ENCODE measurements at regions not wholly inside any gene's neighbourhood (a gene's known extent, or its start where the extent isn't known, plus 50 kb on each side); places are given as distances from the start of the nearest gene placed in this dataset.
"Not testable (repeated sequence)": the region's sequence is repeated elsewhere in the genome, so short reads cannot be mapped to it uniquely, and the experiment has no call there.

GRCh38 chr2:156254637-156255067, 77.9 kb downstream of the NR4A2 start:
- peak in 1 of 11 donors; percentile 0 for DNase-seq (ENCODE audit: extremely low read depth in 1 of 11, low read depth in 9 of 11, low spot score in 4 of 11)

DNA sequence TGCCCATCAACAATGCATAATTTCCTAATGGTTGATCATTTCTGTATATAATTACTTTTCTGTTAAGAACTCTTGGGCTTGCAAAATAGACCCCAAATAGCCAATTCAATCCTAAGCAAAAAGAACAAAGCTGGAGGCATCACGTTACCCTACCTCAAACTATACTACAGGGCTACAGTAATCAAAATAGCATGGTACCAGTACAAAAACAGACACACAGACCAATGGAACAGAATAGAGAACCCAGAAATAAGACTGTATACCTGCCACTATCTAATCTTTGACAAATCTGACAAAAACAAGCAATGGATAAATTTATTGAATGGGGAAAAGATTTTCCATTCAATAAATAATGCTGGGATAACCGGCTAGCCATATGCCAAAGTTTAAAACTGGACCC, 78.8 kb downstream of the NR4A2 start:
- DNase-seq (ENCODE audit: extremely low read depth in 1 of 11, low read depth in 9 of 11, low spot score in 4 of 11) = no peak

DNA sequence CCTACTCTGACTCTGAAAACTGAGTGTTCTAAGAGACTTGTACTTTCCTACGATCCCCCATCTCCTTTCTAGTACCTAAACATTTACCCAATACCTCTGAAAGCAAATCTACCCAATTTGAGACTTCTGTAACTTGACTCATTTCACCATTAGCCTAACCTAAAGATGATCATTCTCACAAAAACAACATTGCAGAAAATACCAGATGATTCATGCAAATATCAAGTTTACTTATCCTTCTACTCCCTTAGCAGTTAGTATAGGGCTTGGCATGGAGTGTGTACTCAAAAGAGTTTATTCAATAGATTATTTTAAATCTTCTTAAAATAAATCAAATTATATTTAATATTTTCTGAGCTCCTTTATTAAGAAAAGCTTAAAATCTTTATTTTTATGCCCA, 89.6 kb downstream of the NR4A2 start:
- DNase-seq (ENCODE audit: extremely low read depth in 1 of 11, low read depth in 9 of 11, low spot score in 4 of 11) = no peak

DNA sequence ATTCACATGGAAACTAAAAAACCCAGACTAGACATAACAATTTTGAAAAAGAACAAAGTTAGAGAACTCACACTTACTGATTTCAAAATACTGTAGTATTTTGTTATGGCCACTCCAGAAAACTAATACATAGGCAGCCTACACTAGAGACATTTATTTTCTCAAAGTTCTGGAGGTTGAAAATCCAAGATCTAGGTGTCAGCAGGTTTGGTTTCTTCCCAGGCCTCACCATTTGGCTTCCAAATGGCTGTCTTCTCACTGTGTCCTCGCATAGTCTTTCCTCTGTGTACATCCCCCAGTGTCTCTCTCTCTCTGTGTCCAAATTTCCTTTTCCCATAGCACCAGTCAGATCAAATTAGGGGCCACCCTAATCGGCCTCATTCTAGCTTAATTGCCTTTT, 95.0 kb downstream of the NR4A2 start:
- DNase-seq (ENCODE audit: extremely low read depth in 1 of 11, low read depth in 9 of 11, low spot score in 4 of 11) = no peak

DNA sequence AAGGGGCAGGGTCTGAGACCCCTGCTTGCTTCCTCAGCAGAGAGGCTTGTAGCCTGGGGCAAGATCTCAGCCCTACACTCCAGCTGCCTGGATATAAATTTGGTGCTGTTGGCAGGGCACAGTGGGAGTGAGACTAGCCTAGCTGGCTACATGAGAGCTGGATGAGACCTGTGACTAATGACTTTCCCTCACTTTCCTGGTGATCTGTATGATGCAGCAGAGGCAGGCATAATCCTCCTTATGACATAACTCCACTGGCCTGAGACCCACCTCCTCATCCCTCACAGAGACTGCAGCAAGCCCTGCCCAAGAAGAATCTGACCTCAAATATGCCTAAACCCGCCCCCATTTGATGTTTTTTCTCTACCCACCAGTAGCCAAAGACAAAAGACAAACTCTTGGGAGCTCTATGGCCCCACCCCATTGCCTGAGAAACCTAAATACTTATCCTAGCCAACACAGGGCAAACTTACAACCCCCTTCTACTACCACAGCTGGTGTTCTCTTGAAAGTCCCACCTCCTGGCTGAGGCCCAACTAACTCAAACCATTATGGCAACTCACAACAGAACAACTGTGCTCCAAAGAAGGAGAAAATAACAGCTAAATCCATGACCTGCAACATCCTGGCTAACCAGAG, 102.7 kb downstream of the NR4A2 start:
- DNase-seq (ENCODE audit: extremely low read depth in 1 of 11, low read depth in 9 of 11, low spot score in 4 of 11) = no peak

DNA sequence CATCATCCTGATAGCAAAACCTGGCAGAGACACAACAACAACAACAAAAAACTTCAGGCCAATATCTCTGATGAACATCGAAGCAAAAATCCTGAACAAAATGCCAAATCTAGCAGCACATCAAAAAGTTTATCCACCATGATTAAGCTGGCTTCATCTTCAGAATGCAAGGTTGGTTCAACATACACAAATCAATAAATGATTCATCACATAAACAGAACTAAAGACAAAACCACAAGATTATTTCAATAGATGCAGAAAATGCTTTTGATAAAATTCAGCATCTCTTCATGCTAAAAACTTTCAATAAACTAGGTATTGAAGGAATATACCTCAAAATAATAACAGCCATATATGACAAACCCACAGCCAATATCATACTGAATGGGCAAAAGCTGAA, 109.2 kb downstream of the NR4A2 start:
- not testable (repeated sequence) for DNase-seq (ENCODE audit: extremely low read depth in 1 of 11, low read depth in 9 of 11, low spot score in 4 of 11)

- DNase-seq (ENCODE audit: extremely low read depth in 1 of 11, low read depth in 9 of 11, low spot score in 4 of 11) = no peak
These were observed 110.8 kb downstream of the NR4A2 start for GRCh38 chr2:156221703-156222102.

DNA sequence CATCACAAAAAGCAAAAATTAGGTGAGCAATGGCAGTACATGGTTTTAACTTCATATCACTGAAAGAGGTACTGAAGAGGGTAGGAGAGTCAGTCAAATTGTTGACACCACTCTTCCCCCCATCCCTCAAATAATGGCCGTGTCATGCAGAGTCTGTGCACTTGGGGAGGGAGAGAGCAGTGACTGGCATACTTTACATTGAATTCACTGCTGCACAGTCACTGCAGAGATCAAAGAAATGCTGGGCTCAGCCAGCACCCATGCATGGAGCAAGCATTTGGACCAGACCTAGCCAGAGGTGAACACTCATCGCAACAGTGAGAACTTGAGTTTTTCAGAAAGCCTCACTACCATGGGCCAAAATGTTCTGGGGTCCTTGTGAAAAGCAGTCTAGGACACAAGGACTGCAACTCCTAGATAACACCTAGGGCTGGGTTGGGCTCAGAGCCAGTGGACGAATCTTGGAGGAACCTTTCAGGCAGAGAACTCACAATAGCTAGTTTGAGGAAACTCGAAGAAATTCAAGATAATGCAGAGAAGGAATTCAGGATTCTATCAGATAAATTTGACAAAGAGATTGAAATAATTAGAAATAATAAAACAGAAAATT, 112.9 kb downstream of the NR4A2 start:
- no peak for DNase-seq (ENCODE audit: extremely low read depth in 1 of 11, low read depth in 9 of 11, low spot score in 4 of 11)

- no peak for DNase-seq (ENCODE audit: extremely low read depth in 1 of 11, low read depth in 9 of 11, low spot score in 4 of 11)
These were observed 116.9 kb downstream of the NR4A2 start for GRCh38 chr2:156215656-156216055.

- DNase-seq (ENCODE audit: extremely low read depth in 1 of 11, low read depth in 9 of 11, low spot score in 4 of 11) = no peak
These were observed 121.2 kb downstream of the NR4A2 start for GRCh38 chr2:156211318-156211717.

DNA sequence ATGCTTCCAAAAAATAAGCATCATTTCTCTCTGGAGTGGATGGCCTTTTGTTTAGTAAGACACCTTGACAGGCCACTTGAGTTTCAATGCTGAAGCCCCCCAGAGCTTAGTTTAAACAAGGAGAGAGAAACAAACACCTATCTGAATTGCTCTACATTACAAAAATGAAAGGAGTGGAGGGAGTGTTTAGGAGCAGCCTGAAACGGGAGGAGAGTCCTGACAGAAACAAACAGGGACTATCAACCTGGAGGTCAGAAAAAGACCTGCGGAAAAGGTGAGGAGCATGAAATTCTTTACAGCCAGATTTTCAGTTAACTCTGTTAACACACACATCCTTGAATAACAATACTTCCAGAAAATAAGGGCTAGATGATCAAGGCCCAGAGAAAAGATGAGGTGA, 126.2 kb downstream of the NR4A2 start:
- DNase-seq (ENCODE audit: extremely low read depth in 1 of 11, low read depth in 9 of 11, low spot score in 4 of 11) = no peak

- DNase-seq (ENCODE audit: extremely low read depth in 1 of 11, low read depth in 9 of 11, low spot score in 4 of 11) = no peak
These were observed 132.9 kb downstream of the NR4A2 start for GRCh38 chr2:156199588-156199987.

GRCh38 chr2:156196031-156196430, 136.5 kb downstream of the NR4A2 start:
- no peak for DNase-seq (ENCODE audit: extremely low read depth in 1 of 11, low read depth in 9 of 11, low spot score in 4 of 11)

GRCh38 chr2:156192468-156192867, 140.1 kb downstream of the NR4A2 start:
- DNase-seq (ENCODE audit: extremely low read depth in 1 of 11, low read depth in 9 of 11, low spot score in 4 of 11) = no peak

DNA sequence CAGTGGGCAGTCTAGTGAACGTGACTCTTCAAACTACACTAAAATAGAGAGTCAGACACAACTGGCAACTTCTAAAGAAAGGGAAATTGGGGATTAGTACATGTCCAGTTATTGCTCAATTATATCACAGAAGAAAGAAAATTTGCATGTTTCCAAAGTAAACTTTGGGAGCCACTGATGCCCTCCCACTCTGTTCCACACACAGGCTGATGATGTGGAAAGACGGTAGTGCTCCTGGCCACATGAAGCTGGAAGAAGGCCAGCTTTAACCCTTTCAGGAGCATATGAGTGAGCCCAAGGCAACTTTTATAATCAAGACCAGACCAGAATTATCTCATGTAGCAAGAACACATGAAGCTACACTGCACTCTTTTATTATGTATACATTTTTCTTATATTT, 141.0 kb downstream of the NR4A2 start:
- no peak for DNase-seq (ENCODE audit: extremely low read depth in 1 of 11, low read depth in 9 of 11, low spot score in 4 of 11)

DNA sequence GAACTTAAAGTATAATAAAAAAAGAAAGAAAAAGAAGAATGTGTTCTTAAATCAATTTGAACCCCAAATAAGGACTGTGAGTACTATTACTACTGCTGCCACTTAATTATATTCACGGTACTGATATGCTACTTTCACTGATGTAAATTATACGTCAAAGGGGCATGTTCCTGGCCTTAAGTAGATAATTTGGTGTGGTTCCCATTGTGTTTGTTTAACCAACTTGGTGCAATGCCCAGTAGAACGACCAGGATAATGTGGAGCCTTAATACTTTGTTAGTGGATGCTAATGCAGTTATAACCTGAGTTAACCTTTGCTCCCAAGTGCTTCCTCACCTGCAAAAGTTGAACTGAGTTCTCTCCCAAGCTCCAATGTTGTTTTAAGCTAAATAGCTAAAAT, 142.0 kb downstream of the NR4A2 start:
- no peak for DNase-seq (ENCODE audit: extremely low read depth in 1 of 11, low read depth in 9 of 11, low spot score in 4 of 11)

DNA sequence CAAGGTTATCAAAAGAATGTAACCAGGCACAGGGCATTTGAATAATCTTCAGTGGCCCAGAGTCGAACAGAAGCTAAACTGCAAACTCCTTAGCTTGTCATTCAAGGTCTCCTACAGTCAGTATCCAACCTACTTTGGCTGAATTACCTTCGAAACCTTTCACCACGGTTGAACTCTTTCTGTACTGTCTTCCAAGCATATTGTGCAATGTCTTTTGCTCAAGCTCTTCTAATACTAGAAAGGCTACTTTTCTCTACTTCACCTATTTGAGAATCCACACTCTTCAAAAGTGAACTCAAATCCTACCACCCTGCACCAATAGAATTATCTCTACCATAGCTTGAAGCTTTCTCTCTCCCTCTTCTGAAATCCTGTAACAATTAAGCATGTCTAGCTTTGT, 142.9 kb downstream of the NR4A2 start:
- no peak for DNase-seq (ENCODE audit: extremely low read depth in 1 of 11, low read depth in 9 of 11, low spot score in 4 of 11)

- DNase-seq (ENCODE audit: extremely low read depth in 1 of 11, low read depth in 9 of 11, low spot score in 4 of 11) = no peak
These were observed 143.4 kb downstream of the NR4A2 start for GRCh38 chr2:156189143-156189542.

DNA sequence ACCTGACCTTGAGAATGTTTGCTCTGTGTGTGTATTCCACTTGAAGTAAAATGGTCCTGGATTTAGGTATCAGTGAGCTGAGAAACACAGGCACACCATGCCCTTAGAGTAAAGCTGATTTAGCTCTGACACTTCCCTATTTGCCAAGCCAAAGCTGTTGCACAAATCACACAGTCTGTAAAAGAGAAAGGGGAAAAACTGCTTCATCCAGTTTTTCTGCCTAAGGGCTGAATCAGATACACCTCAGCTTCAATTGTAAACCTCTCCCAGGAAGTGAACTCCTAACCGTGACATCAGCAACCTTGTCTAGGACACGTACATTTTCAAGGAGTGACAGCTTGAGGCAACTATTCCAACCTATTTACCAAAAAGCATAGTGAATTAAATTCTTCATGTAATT, 150.4 kb downstream of the NR4A2 start:
- peak; percentile 7 to 51 (median 29) for DNase-seq (ENCODE audit: extremely low read depth in 1 of 11, low read depth in 9 of 11, low spot score in 4 of 11)

DNA sequence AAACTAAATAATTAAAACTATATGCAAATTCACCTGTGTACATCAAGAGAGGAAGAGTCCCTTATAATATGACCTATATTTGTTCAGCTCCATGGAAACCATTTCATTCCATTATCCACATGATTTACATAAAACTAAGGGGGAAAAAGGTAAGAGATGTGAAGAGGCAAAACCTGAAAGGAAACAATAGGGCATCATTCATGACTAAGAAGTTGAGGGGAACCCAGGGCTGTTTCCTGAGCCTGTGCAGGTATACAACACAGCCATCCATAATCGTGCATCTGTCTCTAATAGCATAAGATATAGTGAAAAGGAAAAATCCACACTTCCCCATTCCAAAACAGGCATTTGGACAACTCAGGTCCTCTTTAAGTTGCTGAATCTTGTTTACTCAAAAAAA, 151.3 kb downstream of the NR4A2 start:
- no peak for DNase-seq (ENCODE audit: extremely low read depth in 1 of 11, low read depth in 9 of 11, low spot score in 4 of 11)

- DNase-seq (ENCODE audit: extremely low read depth in 1 of 11, low read depth in 9 of 11, low spot score in 4 of 11) = no peak
These were observed 154.9 kb downstream of the NR4A2 start for GRCh38 chr2:156177654-156178053.

Measured in renal cortex interstitium (tissue), 11 donors.